ENCODE measurements at regions not wholly inside any gene's neighbourhood (a gene's known extent, or its start where the extent isn't known, plus 50 kb on each side); places are given as distances from the start of the nearest gene placed in this dataset.
"Not testable (repeated sequence)": the region's sequence is repeated elsewhere in the genome, so short reads cannot be mapped to it uniquely, and the experiment has no call there.

- Histone ChIP-seq H3K4me1 (ENCODE audit: control insufficient read depth, low read length) (no peaks in the 10 kb centered on the region), H3K4me2 (ENCODE audit: low read length) (no peak overlapping the region), H3F3A (ENCODE audit: control insufficient read depth, insufficient read depth) (no peaks in the 10 kb centered on the region), H3K4me3 (ENCODE audit: low read length) (no peak overlapping the region), H3K27ac (ENCODE audit: low read depth, low read length) (no peak overlapping the region), H3K79me2 (ENCODE audit: control insufficient read depth, low read length) (no peaks in the 10 kb centered on the region), H3K9me2 (replicated peaks; ENCODE audit: control insufficient read depth, low read length) (no peaks in the 10 kb centered on the region), H3K9me3 (ENCODE audit: control insufficient read depth, insufficient read depth, low read length) (peaks cover 11% of the 10 kb centered on the region), H3K27me3 (ENCODE audit: control insufficient read depth, low read length) (no peaks in the 10 kb centered on the region), H4K20me1 (ENCODE audit: control insufficient read depth, insufficient read depth, low read depth, low read length) (no peaks in the 10 kb centered on the region), H3K36me3 (ENCODE audit: control insufficient read depth, low read length) (no peaks in the 10 kb centered on the region)
- TF ChIP-seq EZH2phosphoT487 (IDR thresholded peaks at IDR 0.05; ENCODE audit: borderline replicate concordance, low read length), result no peak
- TF ChIP-seq, protein P1, sequence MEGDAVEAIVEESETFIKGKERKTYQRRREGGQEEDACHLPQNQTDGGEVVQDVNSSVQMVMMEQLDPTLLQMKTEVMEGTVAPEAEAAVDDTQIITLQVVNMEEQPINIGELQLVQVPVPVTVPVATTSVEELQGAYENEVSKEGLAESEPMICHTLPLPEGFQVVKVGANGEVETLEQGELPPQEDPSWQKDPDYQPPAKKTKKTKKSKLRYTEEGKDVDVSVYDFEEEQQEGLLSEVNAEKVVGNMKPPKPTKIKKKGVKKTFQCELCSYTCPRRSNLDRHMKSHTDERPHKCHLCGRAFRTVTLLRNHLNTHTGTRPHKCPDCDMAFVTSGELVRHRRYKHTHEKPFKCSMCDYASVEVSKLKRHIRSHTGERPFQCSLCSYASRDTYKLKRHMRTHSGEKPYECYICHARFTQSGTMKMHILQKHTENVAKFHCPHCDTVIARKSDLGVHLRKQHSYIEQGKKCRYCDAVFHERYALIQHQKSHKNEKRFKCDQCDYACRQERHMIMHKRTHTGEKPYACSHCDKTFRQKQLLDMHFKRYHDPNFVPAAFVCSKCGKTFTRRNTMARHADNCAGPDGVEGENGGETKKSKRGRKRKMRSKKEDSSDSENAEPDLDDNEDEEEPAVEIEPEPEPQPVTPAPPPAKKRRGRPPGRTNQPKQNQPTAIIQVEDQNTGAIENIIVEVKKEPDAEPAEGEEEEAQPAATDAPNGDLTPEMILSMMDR (IDR thresholded peaks at IDR 0.05; ENCODE audit: low read depth, low read length, poor library complexity, severe bottlenecking), result no peak
Observed at GRCh38 chr5:17330386-17330785, 113.0 kb downstream of the BASP1 start.

DNA sequence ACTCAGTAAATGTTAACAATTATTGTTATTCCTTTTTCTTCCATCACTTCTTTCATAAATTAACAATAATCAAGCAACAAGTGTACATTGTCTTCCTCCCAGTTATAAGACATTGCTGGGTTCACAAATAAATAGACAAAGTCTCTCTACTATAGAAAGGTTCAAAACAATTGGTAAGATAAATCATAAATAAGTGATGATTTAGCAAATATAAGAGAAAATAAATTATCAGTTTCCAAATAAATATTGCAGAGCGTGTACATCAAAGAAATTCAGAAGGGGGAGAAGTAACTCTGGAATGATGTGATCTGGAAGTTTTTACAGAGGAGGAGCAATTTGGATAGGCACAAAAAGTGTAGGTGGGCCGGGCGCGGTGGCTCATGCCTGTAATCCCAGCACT is 114.2 kb downstream of the BASP1 start:
- H3K9me2 ChIP-seq (replicated peaks; ENCODE audit: control insufficient read depth, low read length), result no peaks in the 10 kb centered on the region
- no peaks in the 10 kb centered on the region for H3K27me3 ChIP-seq (ENCODE audit: control insufficient read depth, low read length)
- H3K4me2 ChIP-seq (ENCODE audit: low read length), result no peak overlapping the region
- H3K4me1 ChIP-seq (ENCODE audit: control insufficient read depth, low read length), result no peaks in the 10 kb centered on the region
- H3K27ac ChIP-seq (ENCODE audit: low read depth, low read length), result no peak overlapping the region
- no peaks in the 10 kb centered on the region for H4K20me1 ChIP-seq (ENCODE audit: control insufficient read depth, insufficient read depth, low read depth, low read length)
- TF ChIP-seq, protein P1 (IDR thresholded peaks at IDR 0.05; ENCODE audit: low read depth, low read length, poor library complexity, severe bottlenecking), result no peak
- no peak for TF ChIP-seq EZH2phosphoT487 (IDR thresholded peaks at IDR 0.05; ENCODE audit: borderline replicate concordance, low read length)
- no peaks in the 10 kb centered on the region for H3K36me3 ChIP-seq (ENCODE audit: control insufficient read depth, low read length)
- no peaks in the 10 kb centered on the region for H3K79me2 ChIP-seq (ENCODE audit: control insufficient read depth, low read length)
- H3K9me3 ChIP-seq (ENCODE audit: control insufficient read depth, insufficient read depth, low read length), result peaks cover 13% of the 10 kb centered on the region
- H3K4me3 ChIP-seq (ENCODE audit: low read length), result no peak overlapping the region
- H3F3A ChIP-seq (ENCODE audit: control insufficient read depth, insufficient read depth), result no peaks in the 10 kb centered on the region

DNA sequence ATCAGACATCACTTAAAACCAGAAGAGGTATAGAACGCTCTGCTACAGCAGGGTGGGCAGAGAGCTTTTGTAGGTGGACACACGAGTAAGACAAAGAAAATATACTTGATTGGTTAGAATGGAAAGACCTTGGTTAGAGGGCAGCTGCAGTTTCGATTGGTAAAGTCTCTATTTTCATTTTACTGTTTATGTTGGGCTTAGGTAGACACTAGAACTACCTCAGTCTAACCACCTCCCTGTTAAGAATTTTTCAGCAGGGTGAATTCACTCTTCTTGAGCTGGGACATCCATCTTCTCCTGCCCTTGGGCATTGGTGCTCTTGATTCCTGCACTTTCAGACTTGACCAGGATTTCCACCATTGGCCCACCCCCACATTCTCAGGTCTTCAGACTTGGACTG is 116.3 kb downstream of the BASP1 start:
- TF ChIP-seq, protein P1 (IDR thresholded peaks at IDR 0.05; ENCODE audit: low read depth, low read length, poor library complexity, severe bottlenecking), result no peak
- TF ChIP-seq EZH2phosphoT487 (IDR thresholded peaks at IDR 0.05; ENCODE audit: borderline replicate concordance, low read length), result no peak
- H3K4me2 ChIP-seq (ENCODE audit: low read length), result no peak overlapping the region

DNA sequence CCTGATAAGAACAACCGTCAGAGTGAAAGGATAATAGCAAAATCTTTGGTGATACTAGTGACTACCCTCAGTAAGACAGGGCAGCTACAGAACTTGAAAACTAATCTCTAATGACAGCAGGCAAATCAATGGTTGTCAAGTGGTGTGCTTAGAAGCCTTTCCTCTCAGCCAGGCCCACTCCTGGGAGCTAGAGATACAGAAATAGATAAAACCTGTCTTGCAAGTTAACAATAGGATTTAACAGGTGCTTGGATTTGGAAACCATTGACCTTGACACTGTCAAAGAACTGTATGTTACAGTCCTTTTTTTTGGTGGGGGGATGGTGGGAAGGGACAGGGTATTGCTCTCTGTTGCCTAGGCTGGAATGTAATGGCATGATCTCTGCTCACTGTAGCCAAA is 118.6 kb downstream of the BASP1 start:
- H3K27me3 ChIP-seq (ENCODE audit: control insufficient read depth, low read length), result no peaks in the 10 kb centered on the region
- no peaks in the 10 kb centered on the region for H3K79me2 ChIP-seq (ENCODE audit: control insufficient read depth, low read length)
- H3K9me3 ChIP-seq (ENCODE audit: control insufficient read depth, insufficient read depth, low read length), result peaks cover 19% of the 10 kb centered on the region
- no peaks in the 10 kb centered on the region for H4K20me1 ChIP-seq (ENCODE audit: control insufficient read depth, insufficient read depth, low read depth, low read length)
- no peak overlapping the region for H3K27ac ChIP-seq (ENCODE audit: low read depth, low read length)
- H3K4me3 ChIP-seq (ENCODE audit: low read length), result no peak overlapping the region
- no peaks in the 10 kb centered on the region for H3K36me3 ChIP-seq (ENCODE audit: control insufficient read depth, low read length)
- TF ChIP-seq EZH2phosphoT487 (IDR thresholded peaks at IDR 0.05; ENCODE audit: borderline replicate concordance, low read length), result no peak
- TF ChIP-seq, protein P1 (IDR thresholded peaks at IDR 0.05; ENCODE audit: low read depth, low read length, poor library complexity, severe bottlenecking), result no peak
- H3K9me2 ChIP-seq (replicated peaks; ENCODE audit: control insufficient read depth, low read length), result no peaks in the 10 kb centered on the region
- H3K4me1 ChIP-seq (ENCODE audit: control insufficient read depth, low read length), result no peaks in the 10 kb centered on the region
- no peaks in the 10 kb centered on the region for H3F3A ChIP-seq (ENCODE audit: control insufficient read depth, insufficient read depth)
- H3K4me2 ChIP-seq (ENCODE audit: low read length), result no peak overlapping the region

More for the DNA sequence above, 116.3 kb downstream of the BASP1 start:
- H3K27me3 ChIP-seq (ENCODE audit: control insufficient read depth, low read length), result no peaks in the 10 kb centered on the region
- no peak overlapping the region for H3K4me3 ChIP-seq (ENCODE audit: low read length)
- H3K9me2 ChIP-seq (replicated peaks; ENCODE audit: control insufficient read depth, low read length), result no peaks in the 10 kb centered on the region
- H3F3A ChIP-seq (ENCODE audit: control insufficient read depth, insufficient read depth), result no peaks in the 10 kb centered on the region
- peaks cover 19% of the 10 kb centered on the region for H3K9me3 ChIP-seq (ENCODE audit: control insufficient read depth, insufficient read depth, low read length)
- H3K27ac ChIP-seq (ENCODE audit: low read depth, low read length), result no peak overlapping the region
- H3K4me1 ChIP-seq (ENCODE audit: control insufficient read depth, low read length), result no peaks in the 10 kb centered on the region
- no peaks in the 10 kb centered on the region for H3K79me2 ChIP-seq (ENCODE audit: control insufficient read depth, low read length)
- no peaks in the 10 kb centered on the region for H3K36me3 ChIP-seq (ENCODE audit: control insufficient read depth, low read length)
- no peaks in the 10 kb centered on the region for H4K20me1 ChIP-seq (ENCODE audit: control insufficient read depth, insufficient read depth, low read depth, low read length)

- not testable (repeated sequence) for H3K4me2 ChIP-seq (ENCODE audit: low read length); H4K20me1 ChIP-seq (ENCODE audit: control insufficient read depth, insufficient read depth, low read depth, low read length); H3K79me2 ChIP-seq (ENCODE audit: control insufficient read depth, low read length); H3K27me3 ChIP-seq (ENCODE audit: control insufficient read depth, low read length); H3K4me1 ChIP-seq (ENCODE audit: control insufficient read depth, low read length); H3K4me3 ChIP-seq (ENCODE audit: low read length); H3F3A ChIP-seq (ENCODE audit: control insufficient read depth, insufficient read depth); H3K9me2 ChIP-seq (replicated peaks; ENCODE audit: control insufficient read depth, low read length); H3K27ac ChIP-seq (ENCODE audit: low read depth, low read length); H3K36me3 ChIP-seq (ENCODE audit: control insufficient read depth, low read length)
- H3K9me3 ChIP-seq (ENCODE audit: control insufficient read depth, insufficient read depth, low read length), result peaks cover 19% of the 10 kb centered on the region
Observed at GRCh38 chr5:17336723-17337122, 119.3 kb downstream of the BASP1 start.

All from DOHH2 (cell line).